Keratinocyte (primary cell): ENCODE measurements at regions not wholly inside any gene's neighbourhood (a gene's known extent, or its start where the extent isn't known, plus 50 kb on each side); places are given as distances from the start of the nearest gene placed in this dataset.

Experiments used
- EZH2 ChIP-seq: IDR thresholded peaks from one replicate; pipeline ENCODE4 v1.6.1; 2012; ENCODE audit warnings: inconsistent platforms, mild to moderate bottlenecking, low read length, moderate library complexity
- TF ChIP-seq, protein P1 (sequence below), 3 experiments: IDR thresholded peaks in 1 of 3; conservative IDR thresholded peaks in 1 of 3; optimal IDR thresholded peaks in 1 of 3; 2 replicates in 2 of 3; 3 replicates in 1 of 3; pipeline versions ENCODE3 to v1.5.1; 2011; ENCODE audit warnings: low read length in 3 of 3, mild to moderate bottlenecking in 3 of 3, moderate library complexity in 2 of 3, control low read depth in 1 of 3, inconsistent platforms in 1 of 3; ENCODE audit not compliant: insufficient read depth in 2 of 3; ENCODE audit errors: extremely low read depth in 1 of 3

DNA sequence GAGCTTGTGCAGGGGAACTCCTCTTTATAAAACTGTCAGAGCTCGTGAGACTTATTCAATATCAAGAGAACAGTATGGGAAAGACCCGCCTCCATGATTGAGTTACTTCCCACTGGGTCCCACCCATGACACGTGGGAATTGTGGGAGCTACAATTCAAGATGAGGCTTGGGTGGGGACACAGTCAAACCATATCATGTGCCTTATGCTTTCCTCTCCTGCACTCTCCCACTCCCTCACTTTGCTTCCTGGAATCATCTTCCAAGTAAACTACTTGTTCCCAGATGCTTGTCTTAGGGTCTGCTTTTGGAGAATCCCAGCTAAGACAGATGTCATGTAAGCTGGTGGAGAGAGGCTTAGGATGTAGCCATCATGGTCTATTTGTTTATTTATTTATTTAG is 271.2 kb downstream of the HAPSTR1 start:
- no peak for TF ChIP-seq EZH2
- TF ChIP-seq, protein P1, sequence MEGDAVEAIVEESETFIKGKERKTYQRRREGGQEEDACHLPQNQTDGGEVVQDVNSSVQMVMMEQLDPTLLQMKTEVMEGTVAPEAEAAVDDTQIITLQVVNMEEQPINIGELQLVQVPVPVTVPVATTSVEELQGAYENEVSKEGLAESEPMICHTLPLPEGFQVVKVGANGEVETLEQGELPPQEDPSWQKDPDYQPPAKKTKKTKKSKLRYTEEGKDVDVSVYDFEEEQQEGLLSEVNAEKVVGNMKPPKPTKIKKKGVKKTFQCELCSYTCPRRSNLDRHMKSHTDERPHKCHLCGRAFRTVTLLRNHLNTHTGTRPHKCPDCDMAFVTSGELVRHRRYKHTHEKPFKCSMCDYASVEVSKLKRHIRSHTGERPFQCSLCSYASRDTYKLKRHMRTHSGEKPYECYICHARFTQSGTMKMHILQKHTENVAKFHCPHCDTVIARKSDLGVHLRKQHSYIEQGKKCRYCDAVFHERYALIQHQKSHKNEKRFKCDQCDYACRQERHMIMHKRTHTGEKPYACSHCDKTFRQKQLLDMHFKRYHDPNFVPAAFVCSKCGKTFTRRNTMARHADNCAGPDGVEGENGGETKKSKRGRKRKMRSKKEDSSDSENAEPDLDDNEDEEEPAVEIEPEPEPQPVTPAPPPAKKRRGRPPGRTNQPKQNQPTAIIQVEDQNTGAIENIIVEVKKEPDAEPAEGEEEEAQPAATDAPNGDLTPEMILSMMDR (optimal IDR thresholded peaks at IDR 0.05 in 1 of 3, IDR thresholded peaks at IDR 0.05 in 1 of 3, conservative IDR thresholded peaks at IDR 0.05 in 1 of 3; ENCODE audit: extremely low read depth in 1 of 3, insufficient read depth in 2 of 3, low read length in 3 of 3), result no peak
